HG03558 (cell line): ENCODE measurements at regions not wholly inside any gene's neighbourhood (a gene's known extent, or its start where the extent isn't known, plus 50 kb on each side); places are given as distances from the start of the nearest gene placed in this dataset.

Source experiments
- ATAC-seq: cut with Tn5 transposase; IDR thresholded peaks from one replicate; pipeline ENCODE4 v1.9.1; 2021; ENCODE audit warnings: moderate number of reproducible peaks; ENCODE audit not compliant: unreplicated experiment; ENCODE audit errors: extremely low read depth

DNA sequence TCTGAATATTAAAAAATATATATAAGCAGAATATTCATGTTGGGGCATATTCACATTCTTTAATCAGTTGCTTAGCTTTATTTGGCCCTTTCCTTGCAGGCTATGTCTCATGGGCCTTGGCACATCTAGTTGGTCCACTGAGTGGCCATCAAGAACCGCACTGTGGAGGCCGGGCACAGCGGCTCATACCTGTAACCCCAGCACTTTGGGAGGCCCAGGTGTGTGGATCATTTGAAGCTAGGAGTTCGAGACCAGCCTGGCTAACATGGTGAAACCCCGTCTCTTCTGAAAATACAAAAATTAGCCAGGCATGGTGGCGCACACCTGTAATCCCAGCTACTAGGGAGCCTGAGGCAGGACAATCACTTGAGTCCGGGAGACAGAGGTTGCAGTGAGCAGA lies 127.6 kb upstream of the TANK start:
- no peak for ATAC-seq

DNA sequence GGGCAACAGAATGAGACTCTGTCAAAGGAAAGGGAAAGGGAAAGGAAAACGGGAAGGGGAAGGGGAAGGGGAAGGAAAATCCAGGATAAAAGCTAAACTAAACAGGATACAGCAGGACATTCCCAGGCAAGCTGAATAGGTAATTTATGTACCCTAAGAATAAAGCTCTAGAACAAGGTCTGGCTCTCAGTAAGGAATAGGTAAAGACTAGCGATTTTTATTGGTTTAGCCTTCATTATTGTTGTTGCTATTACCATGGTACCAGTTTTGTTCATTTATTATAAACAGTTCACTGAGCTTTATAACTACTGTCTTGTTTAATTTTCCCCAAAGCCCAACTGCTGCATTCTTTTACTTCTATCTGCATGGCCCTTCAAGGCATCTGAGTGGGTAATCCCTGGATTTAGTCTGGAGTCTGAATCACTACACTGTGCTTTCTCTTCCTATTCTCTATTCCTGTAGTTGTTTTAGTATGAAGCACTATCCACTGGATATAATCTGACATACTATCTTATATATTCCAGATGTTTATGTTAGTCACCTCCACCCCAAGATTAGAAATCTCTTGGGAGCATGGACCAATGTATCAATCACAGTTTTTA lies 127.1 kb upstream of the TANK start:
- no peak for ATAC-seq

DNA sequence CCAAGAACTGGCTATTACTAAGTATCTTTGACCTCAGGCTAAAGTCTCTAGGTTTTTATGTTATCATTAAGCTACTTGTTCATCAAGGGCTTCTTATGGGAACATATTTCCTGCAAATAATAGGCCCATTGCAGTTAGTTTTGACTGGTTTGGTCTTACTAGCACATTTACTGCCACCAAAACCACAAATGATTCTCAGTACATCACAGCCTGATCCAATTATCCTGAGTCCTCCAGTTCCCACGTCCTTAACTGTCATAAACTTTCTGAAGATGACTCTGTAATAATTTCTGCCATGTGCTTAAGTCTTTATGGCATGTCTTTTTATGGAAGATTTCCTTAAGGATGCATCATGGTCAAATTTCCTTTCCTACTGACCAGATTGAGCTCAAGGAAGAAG lies 123.3 kb upstream of the TANK start:
- ATAC-seq, result no peak

DNA sequence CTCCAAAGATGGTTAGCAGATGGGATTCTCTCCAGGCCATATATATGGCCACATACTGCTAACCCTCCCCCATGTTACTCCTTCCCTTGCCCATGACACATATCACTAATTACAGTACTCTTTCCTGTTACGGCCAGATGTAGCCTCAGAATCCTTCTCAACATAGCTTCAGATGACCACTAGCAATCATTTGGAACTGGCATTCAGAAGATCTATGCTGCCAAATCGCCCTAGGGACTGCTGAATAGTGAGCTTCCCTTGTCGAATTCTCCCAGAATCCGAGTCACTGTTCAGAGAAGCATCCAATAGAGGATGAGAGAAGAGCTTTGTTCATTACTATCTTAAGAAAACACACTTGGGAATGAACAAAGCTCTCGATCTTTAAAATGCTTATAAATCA lies 121.2 kb upstream of the TANK start:
- ATAC-seq, result no peak

DNA sequence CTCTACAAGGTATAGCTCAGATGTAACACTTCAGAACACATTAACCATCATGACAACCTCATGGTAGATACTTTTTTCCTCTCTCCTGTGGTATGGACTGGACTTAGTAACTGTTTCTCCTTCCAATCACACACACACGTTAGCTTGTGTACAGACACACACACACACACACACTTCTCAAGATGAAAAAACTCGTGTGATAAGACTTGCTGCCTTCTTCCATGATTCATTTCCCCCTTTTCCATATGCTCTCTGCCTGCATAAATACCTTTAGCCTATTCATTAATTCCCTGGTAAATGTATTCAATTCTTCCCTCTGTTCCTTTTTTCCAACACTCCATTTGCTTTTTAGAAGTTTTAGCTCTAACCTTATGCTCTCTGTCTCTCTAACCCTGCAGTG lies 118.9 kb upstream of the TANK start:
- no peak for ATAC-seq

DNA sequence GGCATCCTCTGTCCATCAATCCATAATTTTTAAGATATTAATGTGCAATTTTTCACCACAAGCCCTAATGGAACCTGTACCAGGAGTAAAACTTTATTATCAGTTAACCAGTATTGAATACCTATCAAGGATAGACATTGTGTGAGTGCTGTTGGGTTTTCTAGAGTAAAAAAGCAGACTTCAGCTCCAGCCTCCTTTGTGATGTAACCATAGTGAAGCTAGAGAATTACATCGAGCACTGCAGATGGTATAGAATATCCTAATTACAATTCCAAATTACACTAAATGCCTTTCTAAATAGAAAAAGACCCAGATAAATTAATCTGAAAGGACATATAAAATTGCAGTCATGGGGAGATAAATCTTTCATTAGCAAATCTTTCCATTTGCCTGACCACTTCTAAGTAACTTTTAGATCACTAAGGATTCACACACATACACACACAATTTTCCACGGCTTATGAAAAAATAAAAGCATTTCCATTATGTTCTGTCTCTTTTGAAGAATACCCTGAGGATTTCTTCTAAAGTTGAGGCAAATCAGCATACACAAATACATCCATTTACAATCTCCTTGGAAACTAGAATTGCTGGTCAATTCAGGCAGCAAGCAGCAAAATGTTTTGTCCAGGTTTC lies 117.1 kb upstream of the TANK start:
- ATAC-seq, result no peak

DNA sequence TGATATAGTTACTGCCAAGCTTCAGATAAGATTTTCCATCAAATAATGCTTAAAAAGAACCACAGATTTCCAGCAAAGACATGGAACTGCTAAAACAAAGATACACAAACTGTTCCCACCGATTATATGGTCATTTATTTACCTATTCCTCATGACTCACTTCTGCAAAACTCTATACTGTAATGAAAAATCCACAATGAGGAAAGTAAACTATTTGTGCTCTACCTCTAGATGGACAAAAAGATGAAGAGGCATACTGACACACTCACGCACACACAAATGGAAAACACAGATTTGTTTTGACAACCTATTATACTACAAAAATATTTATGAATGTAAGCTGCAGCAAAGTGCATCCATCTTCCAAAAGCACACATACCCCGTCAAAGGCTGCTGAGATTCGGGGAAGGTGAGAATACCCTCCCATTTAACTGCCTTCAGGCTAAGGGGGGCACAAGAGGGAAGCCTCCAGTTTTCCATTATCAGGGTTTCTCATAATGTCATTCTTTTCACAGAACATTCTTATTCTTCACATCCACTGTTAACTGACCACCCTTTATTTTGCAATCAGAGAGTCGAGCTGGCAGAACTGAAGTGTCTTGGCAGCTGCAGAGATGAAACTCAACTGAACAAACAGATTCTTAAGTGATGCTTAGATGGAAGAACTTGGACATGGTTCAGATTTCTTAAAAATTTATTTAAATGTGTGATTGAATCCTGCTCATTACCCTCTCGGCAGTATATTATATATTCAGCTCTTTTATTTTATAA lies 115.9 kb upstream of the TANK start:
- ATAC-seq, result no peak

DNA sequence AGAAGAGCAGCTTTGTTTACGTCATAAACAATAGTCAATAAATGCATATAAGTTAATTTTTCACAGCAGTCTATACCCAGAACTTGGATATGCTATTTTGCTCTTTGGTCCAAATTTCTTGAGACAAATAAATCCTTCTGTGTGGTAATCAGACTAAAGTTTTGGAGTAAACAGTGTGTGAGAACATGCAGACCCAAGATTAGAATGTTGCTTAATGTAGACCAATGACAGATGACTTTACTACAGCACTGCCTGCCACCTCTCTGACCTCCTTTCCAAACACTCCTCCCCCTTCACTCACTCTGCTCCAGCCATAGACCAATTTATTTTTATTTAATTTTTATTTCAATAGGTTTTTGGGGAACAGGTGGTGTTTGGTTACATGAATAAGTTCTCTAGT lies 115.3 kb upstream of the TANK start:
- ATAC-seq, result no peak

DNA sequence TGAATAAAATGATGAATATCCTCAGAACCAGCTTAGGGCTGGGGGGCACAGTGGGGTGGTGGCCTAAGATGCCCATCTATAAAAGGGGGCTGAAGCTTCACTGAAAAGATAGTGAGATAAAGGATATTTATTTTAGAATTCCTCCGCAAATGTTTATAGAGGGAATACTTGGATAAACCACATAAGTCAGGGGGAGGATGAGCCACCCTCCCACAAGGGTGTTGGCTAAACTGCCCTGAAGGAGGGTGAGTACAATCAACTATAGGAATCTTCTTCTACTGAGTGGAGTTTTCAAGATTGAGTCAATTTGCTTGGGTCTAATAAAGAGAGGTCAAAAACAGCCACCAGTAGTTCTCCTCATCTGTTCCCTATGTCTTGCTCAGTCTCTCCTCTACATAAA lies 114.5 kb upstream of the TANK start:
- ATAC-seq, result no peak

DNA sequence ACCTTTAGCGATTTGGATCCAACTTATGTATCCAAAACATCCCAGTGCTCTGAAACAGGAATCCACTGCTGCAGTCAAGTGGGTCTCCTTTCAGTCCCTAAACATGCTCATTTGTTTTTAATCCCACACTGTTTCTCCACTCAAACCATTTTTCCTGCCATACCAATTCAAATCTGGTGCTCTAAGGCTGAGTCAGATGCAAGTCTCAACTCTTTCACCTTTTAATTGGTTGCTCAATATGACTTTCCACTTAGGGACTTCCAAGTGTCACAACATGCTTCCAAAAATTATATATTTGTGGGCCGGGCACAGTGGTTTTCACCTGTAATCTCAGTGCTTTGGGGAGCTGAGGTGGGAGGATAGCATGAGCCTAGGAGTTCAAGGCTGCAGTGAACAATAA lies 113.4 kb upstream of the TANK start:
- ATAC-seq, result no peak

DNA sequence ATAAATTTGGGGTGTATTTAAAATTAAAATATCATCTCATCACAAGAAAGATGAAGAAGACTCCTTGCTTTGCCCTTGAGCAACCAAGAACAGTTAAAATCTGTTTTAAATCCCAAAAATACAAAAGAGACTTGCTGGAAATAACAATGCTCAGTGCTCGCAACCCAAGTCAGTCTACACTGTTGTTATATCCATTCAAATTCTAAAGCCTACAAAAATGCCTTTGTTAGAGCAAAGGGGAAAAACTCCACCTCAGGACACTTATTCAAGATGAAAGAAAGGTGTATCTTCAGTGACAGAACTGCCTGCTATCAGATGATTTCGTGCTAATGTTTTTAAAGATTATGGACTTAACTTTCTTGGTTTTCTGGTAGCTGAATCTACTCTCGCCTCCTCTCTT lies 111.9 kb upstream of the TANK start:
- no peak for ATAC-seq

DNA sequence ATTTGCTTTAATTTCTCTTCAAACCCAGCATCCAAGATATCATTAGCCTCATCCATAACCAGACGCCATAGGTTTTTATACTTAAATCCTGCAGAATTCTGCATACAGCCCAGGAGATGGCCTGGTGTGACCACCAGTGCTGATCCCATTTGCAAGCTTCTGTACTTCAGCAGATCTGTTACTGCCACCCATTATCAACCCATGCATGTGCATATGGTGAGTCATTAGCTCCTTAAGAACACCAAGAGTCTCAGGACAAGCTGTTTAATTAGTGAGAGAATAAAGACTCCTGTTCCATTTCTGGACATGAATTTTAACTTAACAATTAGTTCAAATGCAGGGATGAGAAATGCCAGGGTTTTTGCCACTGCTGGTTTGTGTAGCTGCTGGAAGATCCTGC lies 110.7 kb upstream of the TANK start:
- ATAC-seq, result no peak

DNA sequence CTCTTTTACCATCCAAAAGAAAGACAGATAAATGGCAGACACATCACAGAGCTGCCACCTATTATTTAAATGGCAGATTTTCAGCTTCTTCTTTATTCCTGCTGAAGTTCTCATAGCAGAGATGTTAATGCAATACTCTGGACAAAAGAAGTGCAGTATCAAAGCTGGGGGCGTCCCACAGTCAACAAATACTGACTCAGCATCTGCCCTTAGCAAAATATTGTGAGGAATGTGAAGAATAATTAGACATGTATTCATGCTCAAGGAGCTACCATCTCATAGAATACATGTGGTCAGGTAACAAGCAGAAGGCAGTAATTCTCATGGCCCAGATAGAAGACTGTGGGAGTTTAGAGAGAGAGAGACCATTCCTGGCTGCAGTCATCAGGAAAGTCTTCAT lies 108.0 kb upstream of the TANK start:
- no peak for ATAC-seq

DNA sequence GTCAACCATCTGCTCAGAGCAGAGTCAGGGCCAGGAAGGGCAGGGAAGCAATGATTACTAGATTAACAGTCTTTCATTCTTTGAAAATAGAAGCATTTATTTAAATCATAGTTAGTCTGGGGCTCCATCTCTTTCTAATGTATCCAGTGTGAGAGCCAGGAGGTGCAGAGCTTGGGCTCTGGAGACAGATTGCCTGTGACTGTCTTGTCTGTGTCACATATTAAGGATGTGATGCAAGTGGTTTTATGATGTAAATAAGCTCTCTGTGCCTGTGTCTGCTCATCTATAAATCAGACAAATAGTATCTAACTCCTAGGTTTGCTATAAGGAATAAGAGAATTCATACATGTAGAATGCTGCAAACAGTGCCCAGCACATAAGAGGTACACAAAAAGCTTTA lies 104.9 kb upstream of the TANK start:
- no peak for ATAC-seq

DNA sequence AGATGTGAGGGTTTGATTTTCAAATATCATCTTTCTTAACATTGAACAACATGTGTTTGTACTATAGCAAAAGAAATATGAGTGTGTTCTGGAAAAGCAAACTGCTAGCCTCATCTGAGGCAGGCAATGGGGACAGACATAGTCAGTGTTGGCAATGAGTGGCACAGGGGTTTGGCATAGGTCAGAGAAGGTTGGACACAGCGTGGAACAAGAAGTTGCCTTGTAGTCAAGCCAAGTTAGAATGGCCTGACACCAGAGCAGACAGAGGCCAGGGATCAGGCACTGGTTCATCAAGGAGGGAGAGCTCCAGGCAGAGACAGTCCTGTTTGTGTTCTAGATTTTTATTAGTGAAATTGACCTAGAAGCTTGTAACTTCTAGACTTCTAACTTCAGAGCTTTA lies 100.8 kb upstream of the TANK start:
- ATAC-seq, result no peak

DNA sequence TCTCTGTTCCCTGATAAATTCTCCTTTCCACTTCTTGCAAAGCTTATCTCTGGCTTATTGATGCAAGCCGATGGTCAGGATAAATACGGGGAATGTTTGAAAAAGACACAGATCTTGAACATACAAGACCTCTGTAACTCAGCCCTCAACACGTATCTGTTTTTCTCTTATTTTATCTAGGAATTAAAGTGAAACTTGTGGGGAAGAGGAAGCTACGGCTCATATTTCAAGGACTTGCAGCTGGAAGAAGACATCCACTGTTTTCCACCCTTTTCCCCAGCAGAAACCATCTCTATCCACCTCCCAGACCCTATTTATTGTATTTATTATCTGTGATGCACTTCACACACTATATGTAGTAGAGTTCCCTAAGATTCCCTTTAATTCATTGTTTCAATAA lies 98.4 kb upstream of the TANK start:
- ATAC-seq, result no peak

DNA sequence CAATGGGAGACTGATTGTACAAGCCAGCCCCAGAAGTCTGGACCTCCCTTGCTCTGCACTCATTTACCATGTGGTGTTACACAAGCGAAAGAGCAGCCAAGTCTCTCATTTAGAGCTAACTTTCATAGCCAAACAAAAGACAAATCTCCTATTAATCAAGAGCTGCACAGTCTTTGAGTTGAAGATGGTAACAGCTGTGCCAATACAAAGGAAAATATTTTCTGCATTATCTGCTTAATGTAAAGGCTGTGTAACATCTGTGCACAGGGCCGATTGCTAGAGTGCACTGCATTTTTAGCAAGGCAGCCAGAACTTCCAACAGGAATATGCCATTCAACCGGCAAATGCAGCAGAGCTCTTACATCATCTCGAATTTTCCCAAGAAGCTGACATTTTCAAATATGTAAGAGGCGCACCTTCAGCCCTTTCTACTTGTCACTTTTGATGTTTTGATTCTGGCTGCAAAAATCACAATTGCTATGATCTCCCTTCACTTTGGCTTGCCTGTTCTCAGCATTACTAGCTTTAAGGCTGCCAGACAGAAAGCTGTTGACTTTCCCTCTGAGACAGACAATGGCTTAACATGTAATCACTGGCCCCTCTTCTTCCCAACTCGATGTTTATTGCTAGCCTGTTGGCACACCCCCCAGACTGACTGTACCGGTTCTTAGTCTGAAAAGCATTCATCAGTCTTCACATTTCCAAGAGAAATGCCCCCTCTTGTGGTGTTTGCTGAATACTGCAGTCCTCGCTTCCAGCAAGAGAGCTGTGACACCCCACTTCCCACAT lies 96.9 kb upstream of the TANK start:
- peak; percentile 94 for ATAC-seq

DNA sequence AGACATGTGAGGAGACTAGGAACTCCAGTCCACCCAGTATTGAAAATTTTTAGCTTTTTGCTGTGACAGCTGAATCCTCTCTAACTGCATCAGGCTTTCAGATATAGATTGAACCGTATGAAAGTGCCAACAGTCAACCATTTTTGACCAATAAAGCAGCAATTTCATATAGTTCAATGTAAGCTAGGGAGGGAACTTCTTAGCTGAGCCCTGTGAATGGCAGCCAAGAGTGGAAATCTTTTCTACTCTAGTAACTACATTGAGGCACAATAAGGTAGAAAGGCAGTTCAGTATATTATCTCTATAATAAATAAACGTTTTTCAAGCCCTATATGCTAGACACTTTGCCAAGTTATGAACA lies 96.3 kb upstream of the TANK start:
- peak; percentile 11 for ATAC-seq

DNA sequence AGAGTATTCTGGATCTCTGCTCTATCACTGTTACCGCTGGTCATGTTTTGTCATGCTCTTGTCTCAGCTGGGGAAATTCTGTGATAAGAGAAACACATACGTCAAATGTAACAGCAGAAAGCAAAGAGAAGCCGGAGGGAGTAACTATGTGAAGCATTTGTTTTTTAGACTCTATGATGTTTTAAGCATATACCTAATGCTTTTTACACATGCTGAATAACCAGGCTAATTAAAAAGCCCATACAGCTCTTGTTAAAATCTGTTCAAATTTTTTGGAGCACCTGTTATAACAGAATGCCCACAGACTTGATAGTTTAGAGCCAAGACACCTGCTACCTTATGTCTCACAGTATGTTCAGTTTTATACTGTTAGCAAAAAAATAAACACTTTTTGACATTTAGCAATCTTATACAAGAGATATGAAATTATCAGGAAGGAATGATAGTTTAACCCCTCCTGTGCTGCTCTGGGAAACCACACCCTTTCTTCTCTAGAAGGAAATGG lies 92.3 kb upstream of the TANK start:
- no peak for ATAC-seq

DNA sequence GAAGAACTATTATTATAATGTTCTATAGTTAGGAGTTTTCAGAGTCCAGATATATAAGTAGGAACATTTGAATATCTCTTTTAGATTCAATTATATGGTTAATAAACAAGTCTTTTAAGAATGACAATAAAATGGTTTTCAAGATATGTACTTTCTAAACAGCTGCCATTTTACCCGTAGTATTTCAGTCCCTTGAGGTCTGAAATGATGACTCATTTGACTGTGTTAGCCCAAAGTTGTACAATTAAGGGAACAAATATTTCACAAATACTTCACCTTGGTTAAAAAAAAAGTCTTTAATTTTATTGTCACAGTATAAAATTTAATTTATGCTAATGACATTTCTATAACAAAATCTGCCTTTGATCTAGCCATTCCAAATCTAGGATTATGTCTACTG lies 91.6 kb upstream of the TANK start:
- no peak for ATAC-seq
